DMS53 treated with DMSO at 0.1 percent for 48 hours (cell line): ENCODE measurements at regions not wholly inside any gene's neighbourhood (a gene's known extent, or its start where the extent isn't known, plus 50 kb on each side); places are given as distances from the start of the nearest gene placed in this dataset.
"Not testable (repeated sequence)": the region's sequence is repeated elsewhere in the genome, so short reads cannot be mapped to it uniquely, and the experiment has no call there.

ENCODE experiments used
- DNase-seq: peaks from one replicate; lab custom pipeline; 2025; ENCODE audit not compliant: unreplicated experiment; lab: John Stamatoyannopoulos, UW

- no peak for DNase-seq
Observed at GRCh38 chr3:21036888-21037287, 714.1 kb downstream of the ZNF385D start.

DNA sequence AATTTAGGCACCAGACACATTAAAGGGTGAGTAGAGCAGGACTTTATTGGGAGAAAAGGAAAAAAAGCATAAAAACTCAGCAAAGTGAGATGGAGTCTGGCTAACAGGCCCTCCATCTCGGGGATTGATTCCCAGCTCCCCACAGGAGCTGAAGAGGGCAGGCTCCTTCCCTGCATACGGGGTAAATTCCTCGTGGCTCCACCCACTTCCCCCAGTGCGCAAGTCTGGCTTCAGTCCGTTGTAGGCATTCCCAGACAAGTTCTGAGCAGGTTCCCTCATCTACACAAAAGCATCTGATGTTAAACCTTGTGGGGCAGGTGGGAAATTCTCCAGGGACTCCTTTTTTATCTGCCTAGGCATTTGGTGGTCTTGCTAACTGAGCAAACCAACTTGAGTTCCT lies 722.6 kb downstream of the ZNF385D start:
- DNase-seq, result no peak

- no peak for DNase-seq
Observed at GRCh38 chr3:21024563-21024962, 726.4 kb downstream of the ZNF385D start.

DNA sequence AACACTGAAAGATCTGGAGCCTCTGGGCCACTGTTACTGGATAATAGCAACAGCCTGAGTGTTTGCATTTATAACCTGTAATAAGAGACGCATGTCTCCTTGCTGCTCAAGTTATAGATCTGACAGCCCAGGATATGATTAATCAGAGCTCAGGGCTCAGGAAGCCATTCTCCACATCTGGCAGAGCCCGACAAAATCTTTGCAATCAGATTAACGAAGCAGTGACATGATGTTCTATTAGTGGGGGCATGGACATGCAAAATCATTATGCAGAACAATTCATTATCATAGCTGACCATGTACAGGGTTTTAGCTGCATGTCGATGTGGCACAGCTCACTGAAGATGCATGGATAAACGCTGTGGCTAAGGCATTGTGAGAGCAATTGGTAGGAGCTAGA lies 730.3 kb downstream of the ZNF385D start:
- DNase-seq, result no peak

DNA sequence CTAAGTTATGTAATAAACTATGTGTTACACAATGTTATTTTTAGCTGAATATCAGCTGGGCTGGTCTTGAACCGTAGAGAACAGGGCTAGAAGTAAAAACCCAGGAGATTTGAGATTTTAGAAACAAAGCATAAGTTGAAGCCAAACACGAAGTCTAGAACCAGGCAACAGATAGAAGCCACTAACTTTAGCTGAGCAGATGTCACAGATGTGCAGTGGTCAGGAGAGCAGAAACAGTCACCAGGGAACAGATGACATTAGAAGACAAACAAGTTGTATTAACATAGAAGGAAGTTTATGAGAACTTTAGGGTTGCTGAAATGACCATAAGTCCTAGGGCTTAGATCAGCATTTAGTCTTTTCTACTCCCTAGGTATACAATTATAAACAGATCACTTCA lies 731.0 kb downstream of the ZNF385D start:
- DNase-seq, result no peak

- DNase-seq, result peak; percentile 37
Observed at GRCh38 chr3:21017115-21017852, 733.7 kb downstream of the ZNF385D start.

DNA sequence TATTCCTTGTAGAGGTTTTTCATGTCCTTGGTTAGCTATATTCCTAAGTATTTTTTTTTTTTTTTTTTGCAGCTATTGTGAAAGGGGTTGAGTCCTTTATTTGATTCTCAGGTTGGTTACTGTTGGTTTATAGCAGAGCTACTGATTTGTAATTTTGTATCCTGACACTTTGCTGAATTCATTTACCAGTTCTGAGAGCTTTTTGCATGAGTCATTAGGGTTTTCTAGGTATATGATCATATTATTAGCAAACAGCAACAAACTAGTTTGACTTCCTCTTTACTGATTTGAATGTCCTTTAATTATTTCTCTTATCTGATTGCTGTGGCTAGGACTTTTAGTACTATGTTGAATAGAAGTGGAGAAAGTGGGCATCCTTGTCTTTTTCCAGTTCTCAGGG lies 737.4 kb downstream of the ZNF385D start:
- DNase-seq, result no peak

- no peak for DNase-seq
Observed at GRCh38 chr3:20999661-21000060, 751.3 kb downstream of the ZNF385D start.

DNA sequence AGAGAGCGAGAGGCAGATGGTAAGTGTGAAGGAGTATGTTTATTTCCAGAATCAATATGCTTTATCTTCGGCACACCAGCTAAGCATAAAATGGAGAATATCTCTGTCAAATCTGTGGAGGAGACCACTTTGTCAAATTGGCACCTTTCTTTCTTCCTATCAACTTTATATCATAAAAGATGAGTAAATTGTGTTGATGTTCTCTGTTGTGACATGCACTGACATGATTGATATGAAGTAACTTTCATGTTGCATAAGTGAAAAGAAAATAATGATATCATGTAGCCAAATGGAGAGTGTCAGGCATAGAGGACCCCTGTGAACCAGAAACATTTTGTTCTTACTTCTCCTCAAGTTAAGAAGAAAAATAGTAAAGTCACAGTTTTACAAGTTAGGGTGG lies 753.8 kb downstream of the ZNF385D start:
- DNase-seq, result no peak

DNA sequence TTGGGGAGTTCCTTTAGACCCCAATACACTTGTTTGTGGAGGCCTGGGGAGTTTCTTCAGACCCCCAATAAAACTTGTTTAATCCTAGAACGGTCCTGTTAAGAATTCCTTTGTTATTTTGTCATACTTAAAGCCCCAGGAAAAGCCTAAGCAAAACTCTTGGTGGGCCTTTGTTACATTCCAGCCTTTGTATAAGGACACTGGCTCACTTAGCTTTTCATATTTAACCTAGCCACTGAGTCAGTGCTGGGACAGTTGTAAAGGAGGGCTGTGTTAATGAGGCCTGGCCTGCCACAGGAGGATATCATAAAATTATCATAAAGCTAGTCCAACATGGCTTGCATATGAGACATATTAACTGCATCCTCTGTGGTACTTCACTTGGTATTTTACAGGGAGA lies 760.1 kb downstream of the ZNF385D start:
- no peak for DNase-seq

- not testable (repeated sequence) for DNase-seq
Observed at GRCh38 chr3:20989653-20990052, 761.4 kb downstream of the ZNF385D start.

DNA sequence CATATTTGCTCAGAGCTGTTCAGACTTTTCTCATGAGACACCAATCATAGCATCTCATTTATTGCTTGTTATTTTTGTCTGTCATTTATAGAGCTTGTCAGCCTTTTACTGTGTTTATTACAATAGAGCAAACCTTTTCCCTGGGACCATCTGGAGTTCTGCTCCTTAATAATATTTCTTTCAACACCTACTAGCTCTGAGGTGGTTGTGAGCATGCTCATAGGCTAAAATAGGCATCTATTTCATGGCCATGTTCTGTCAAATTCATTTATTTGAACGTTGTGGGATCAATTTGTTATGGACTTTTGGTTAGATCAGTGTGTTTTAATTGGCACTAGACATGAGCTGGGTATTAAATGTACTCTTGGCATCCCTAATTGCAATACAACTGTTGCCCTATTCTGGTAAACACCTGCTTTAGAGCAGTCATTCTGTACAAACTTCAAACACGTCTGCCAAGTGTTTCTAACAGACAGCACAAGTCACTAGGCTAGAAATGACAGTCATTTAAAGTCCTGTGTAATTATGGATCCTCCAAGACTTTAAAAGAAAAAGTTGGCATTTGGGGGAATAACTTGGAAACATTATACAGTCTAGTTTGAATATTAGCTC lies 766.3 kb downstream of the ZNF385D start:
- DNase-seq, result no peak

GRCh38 chr3:20975188-20975651 lies 775.8 kb downstream of the ZNF385D start:
- no peak for DNase-seq

DNA sequence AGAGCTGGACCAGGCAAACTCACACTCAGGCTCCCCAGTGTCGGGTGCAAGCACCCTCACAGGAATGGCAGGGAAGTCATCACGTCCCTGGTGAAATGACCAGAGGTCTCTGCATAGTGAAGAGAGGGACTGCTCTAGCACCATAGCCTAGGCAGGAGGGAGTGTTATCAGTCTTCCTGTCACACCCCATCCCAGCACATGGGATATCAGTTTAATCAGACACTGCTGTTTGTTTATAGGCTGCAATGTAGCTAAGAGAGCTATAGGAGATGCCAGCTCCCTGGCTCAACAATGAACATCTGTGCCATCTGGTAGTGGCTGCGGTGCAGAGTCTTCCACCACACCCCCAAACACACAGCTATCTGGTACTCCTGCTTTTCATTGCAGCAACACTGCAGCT lies 776.6 kb downstream of the ZNF385D start:
- no peak for DNase-seq

- not testable (repeated sequence) for DNase-seq
Observed at GRCh38 chr3:20970807-20971206, 780.2 kb downstream of the ZNF385D start.

DNA sequence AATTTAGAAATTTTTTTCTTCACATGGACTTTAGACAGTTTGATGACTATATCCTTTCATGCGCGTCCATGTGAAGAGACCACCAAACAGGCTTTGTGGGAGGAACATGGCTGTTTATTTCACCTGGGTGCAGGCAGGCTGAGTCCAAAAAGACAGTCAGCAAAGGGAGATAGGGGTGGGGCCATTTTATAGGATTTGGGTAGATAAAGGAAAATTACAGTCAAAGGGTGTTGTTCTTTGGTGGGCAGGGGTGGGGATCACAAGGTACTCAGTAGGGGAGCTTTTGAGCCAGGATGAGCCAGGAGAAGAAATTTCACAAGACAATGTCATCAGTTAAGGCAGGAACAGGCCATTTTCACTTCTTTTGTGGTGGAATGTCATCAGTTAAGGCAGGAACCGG lies 781.5 kb upstream of the SGO1 start:
- not testable (repeated sequence) for DNase-seq

- no peak for DNase-seq
Observed at GRCh38 chr3:20958161-20958560, 772.2 kb upstream of the SGO1 start.

DNA sequence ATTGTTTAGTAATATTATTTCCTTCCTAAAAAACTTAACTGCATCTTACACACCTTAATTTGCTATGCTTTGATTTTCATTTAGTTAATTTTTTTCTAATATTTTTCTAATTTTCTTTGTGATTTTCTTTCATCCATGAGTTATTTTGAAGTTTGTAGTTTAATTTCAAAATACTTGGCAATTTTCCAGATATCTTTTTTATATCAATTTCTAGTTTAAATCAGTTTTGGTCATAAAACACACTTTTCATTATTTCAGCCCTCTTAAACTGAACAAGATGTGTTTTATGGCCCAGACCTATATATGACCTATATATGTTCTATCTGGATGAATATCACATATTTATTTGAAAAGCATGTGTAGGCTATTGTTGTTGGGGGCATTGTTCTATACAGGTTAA lies 759.9 kb upstream of the SGO1 start:
- no peak for DNase-seq

GRCh38 chr3:20935791-20936190 lies 749.8 kb upstream of the SGO1 start:
- no peak for DNase-seq

GRCh38 chr3:20931834-20932233 lies 745.8 kb upstream of the SGO1 start:
- no peak for DNase-seq

DNA sequence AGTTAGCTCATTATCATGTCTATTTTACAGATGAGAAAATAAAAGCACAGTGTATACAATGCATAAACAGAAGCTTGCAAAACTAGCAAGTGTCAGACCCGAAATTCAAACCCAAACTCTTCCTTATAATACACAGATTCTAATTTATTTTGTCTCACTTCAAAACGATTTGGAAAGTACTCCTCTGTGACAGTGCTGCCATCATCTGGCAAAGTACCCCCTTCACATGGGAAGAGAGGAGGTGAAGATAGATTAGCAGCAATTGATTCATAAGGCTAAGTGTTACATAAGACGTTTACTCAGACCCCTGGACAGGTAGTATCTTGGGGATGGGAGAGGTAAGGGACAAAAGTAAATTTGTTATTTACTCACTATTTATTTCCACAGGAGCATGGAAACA lies 744.0 kb upstream of the SGO1 start:
- DNase-seq, result peak; percentile 3

DNA sequence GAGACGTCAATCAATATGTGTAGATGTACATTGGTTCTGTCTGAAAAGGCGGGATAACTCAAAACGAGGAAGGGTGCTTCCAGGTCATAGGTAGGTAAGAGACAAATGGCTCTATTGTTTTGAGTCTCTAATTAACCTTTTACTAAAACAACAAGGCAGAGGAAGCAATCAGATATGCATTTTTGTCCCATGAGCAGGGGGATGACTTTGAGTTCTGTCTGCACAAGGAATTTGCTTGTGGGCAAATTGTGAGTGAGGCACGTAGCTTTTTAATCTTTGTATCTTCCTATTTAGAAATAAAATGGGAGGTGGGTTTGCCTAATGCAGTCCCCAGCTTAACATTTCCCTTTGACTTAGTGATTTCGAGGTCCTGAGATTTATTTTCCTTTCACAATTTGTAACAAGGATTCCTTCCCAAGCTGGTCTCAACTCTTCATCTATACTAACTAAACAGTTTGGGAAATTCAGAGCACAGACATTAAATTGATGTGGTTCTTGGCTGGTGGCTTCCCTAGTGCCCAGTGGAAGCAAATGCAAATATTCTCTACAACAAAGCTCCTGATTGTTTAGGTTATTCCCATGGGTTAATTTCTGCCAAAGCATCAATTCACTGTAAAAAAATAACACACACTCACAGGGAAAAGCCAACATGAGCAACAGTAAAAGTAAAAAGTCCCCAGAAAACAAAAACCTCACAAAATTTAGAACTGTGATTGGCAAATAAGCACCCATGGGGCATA lies 738.8 kb upstream of the SGO1 start:
- no peak for DNase-seq
